GM12892 (cell line): ENCODE measurements at regions not wholly inside any gene's neighbourhood (a gene's known extent, or its start where the extent isn't known, plus 50 kb on each side); places are given as distances from the start of the nearest gene placed in this dataset.

Source experiments
- POLR2A ChIP-seq: IDR thresholded peaks from 2 replicates; pipeline ENCODE4 v1.6.1; 2011; ENCODE audit warnings: low read depth, low read length, control low read depth
- POLR2AphosphoS5 ChIP-seq: IDR thresholded peaks from 2 replicates; pipeline ENCODE4 v1.6.1; 2011; ENCODE audit warnings: low read depth, low read length, control low read depth
- TAF1 ChIP-seq: IDR thresholded peaks from 2 replicates; pipeline ENCODE4 v1.6.1; 2011; ENCODE audit warnings: low read depth, mild to moderate bottlenecking, control low read depth, low read length, borderline replicate concordance

GRCh38 chr10:52956461-52956860 is 183.9 kb upstream of the MBL2 start:
- TF ChIP-seq POLR2A (no peak), POLR2AphosphoS5 (no peak), TAF1 (no peak)
